PC-9 (cell line): ENCODE measurements at regions not wholly inside any gene's neighbourhood (a gene's known extent, or its start where the extent isn't known, plus 50 kb on each side); places are given as distances from the start of the nearest gene placed in this dataset.

Experiments
- CTCF ChIP-seq: fragments of 200-600 bp; sonication (generic); conservative IDR thresholded peaks from 2 replicates; pipeline ENCODE4 v1.6.1; 2017; ENCODE audit warnings: mixed run types, antibody characterized with exemption, mild to moderate bottlenecking, moderate library complexity
- EZH2 ChIP-seq: fragments of 200-600 bp; sonication (generic); IDR thresholded peaks from 2 replicates; pipeline ENCODE4 v1.8.0; 2017; ENCODE audit warnings: antibody characterized with exemption, low read depth

GRCh38 chr11:69986830-69987229, 91.3 kb upstream of the ANO1 start:
- TF ChIP-seq CTCF (no peak), EZH2 (no peak)
